Fibroblast of lung (primary cell): ENCODE measurements at regions not wholly inside any gene's neighbourhood (a gene's known extent, or its start where the extent isn't known, plus 50 kb on each side); places are given as distances from the start of the nearest gene placed in this dataset.

Source experiments
- DNase-seq, 2 donors: peaks; one replicate each; pipeline versions ENCODE4 v3.0.0 to v3.0.0-alpha.2; 2010; ENCODE audit warnings: low read depth in 2 of 2
- H2AFZ ChIP-seq: 2 replicates; pipeline ENCODE4 v1.5.1; 2012; ENCODE audit warnings: low read length, control low read depth, inconsistent platforms
- H3K27ac ChIP-seq: 2 replicates; pipeline ENCODE4 v1.5.1; 2011; ENCODE audit warnings: low read length, control low read depth; ENCODE audit not compliant: insufficient read depth
- H3K27me3 ChIP-seq: 2 replicates; pipeline ENCODE4 v1.5.1; 2011; ENCODE audit warnings: mild to moderate bottlenecking, low read length; ENCODE audit not compliant: control insufficient read depth, insufficient read depth
- H3K36me3 ChIP-seq: 2 replicates; pipeline ENCODE4 v1.5.1; 2011; ENCODE audit warnings: low read length; ENCODE audit not compliant: control insufficient read depth, insufficient read depth
- H3K4me1 ChIP-seq: 2 replicates; pipeline ENCODE4 v1.5.1; 2011; ENCODE audit warnings: low read length; ENCODE audit not compliant: control insufficient read depth, insufficient read depth; ENCODE audit errors: extremely low read depth
- H3K4me2 ChIP-seq: 2 replicates; pipeline ENCODE4 v1.5.1; 2011; ENCODE audit warnings: low read length, control low read depth; ENCODE audit not compliant: insufficient read depth; ENCODE audit errors: extremely low read depth
- H3K4me3 ChIP-seq, 4 experiments: fragments of 200-600 bp in 1 of 4; sonication (generic) in 1 of 4; replicated peaks in 1 of 4; 2 replicates each; pipeline ENCODE4 v1.5.1; 2011 to 2016; ENCODE audit warnings: low read length in 4 of 4, low read depth in 3 of 4, mild to moderate bottlenecking in 3 of 4, control low read depth in 2 of 4, inconsistent platforms in 1 of 4, mixed read lengths in 1 of 4; ENCODE audit not compliant: insufficient read depth in 1 of 4; ENCODE audit errors: control extremely low read depth in 1 of 4
- H3K79me2 ChIP-seq: 2 replicates; pipeline ENCODE4 v1.5.1; 2012; ENCODE audit warnings: mild to moderate bottlenecking, low read length, inconsistent platforms; ENCODE audit not compliant: control insufficient read depth, insufficient read depth
- H3K9ac ChIP-seq: 2 replicates; pipeline ENCODE4 v1.5.1; 2011; ENCODE audit warnings: mild to moderate bottlenecking, low read length, control low read depth; ENCODE audit not compliant: insufficient read depth
- H3K9me3 ChIP-seq: 2 replicates; pipeline ENCODE4 v1.5.1; 2012; ENCODE audit warnings: low read depth, low read length; ENCODE audit not compliant: control insufficient read depth, insufficient read depth
- H4K20me1 ChIP-seq: 2 replicates; pipeline ENCODE4 v1.5.1; 2011; ENCODE audit warnings: low read length; ENCODE audit not compliant: control insufficient read depth, insufficient read depth; ENCODE audit errors: extremely low read depth
- CTCF ChIP-seq, 2 donors: IDR thresholded peaks in 1 of 2; conservative IDR thresholded peaks in 1 of 2; 1 replicate in 1 of 2; 2 replicates in 1 of 2; pipeline ENCODE4 v1.5.1; 2011 to 2012; ENCODE audit warnings: low read length in 2 of 2, control low read depth in 1 of 2, inconsistent platforms in 1 of 2, low read depth in 1 of 2, mild to moderate bottlenecking in 1 of 2
- EZH2 ChIP-seq: IDR thresholded peaks from 2 replicates; pipeline ENCODE4 v1.5.1; 2012; ENCODE audit warnings: low read length, control low read depth, mild to moderate bottlenecking; ENCODE audit errors: missing control alignments

GRCh38 chr13:80196756-80197155, 144.2 kb downstream of the SPRY2 start:
- Histone ChIP-seq H3K27ac (no peak overlapping the region), H3K79me2 (no peaks in the 10 kb centered on the region), H3K4me3 (no peak overlapping the region), H3K27me3 (no peaks in the 10 kb centered on the region), H3K9ac (no peak overlapping the region), H3K4me1 (no peaks in the 10 kb centered on the region), H3K36me3 (no peaks in the 10 kb centered on the region), H4K20me1 (no peaks in the 10 kb centered on the region), H2AFZ (no peak overlapping the region), H3K4me2 (no peak overlapping the region), H3K9me3 (no peaks in the 10 kb centered on the region)
- TF ChIP-seq CTCF (conservative IDR thresholded peaks at IDR 0.05 in 1 of 2, IDR thresholded peaks at IDR 0.05 in 1 of 2; ENCODE audit: low read depth in 1 of 2, low read length in 2 of 2): no peak
- no peak for TF ChIP-seq EZH2
- DNase-seq: no peak

GRCh38 chr13:80195649-80196048, 145.3 kb downstream of the SPRY2 start:
- Histone ChIP-seq H3K9me3 (no peaks in the 10 kb centered on the region), H3K4me3 (no peak overlapping the region), H4K20me1 (no peaks in the 10 kb centered on the region), H3K27me3 (no peaks in the 10 kb centered on the region), H3K27ac (no peak overlapping the region), H3K4me1 (no peaks in the 10 kb centered on the region), H3K36me3 (no peaks in the 10 kb centered on the region), H3K4me2 (no peak overlapping the region), H3K9ac (no peak overlapping the region), H3K79me2 (no peaks in the 10 kb centered on the region), H2AFZ (no peak overlapping the region)
- DNase-seq: no peak
- TF ChIP-seq EZH2 (no peak), CTCF (conservative IDR thresholded peaks at IDR 0.05 in 1 of 2, IDR thresholded peaks at IDR 0.05 in 1 of 2; ENCODE audit: low read depth in 1 of 2, low read length in 2 of 2) (no peak)

GRCh38 chr13:80189889-80190597, 150.9 kb downstream of the SPRY2 start:
- Histone ChIP-seq H3K4me1 (no peaks in the 10 kb centered on the region), H3K27ac (no peak overlapping the region), H3K36me3 (no peaks in the 10 kb centered on the region), H3K9me3 (no peaks in the 10 kb centered on the region), H4K20me1 (no peaks in the 10 kb centered on the region), H3K4me3 (no peak overlapping the region), H3K9ac (no peak overlapping the region), H3K27me3 (no peaks in the 10 kb centered on the region), H3K79me2 (no peaks in the 10 kb centered on the region), H2AFZ (no peak overlapping the region), H3K4me2 (no peak overlapping the region)
- no peak for DNase-seq
- TF ChIP-seq CTCF (conservative IDR thresholded peaks at IDR 0.05 in 1 of 2, IDR thresholded peaks at IDR 0.05 in 1 of 2; ENCODE audit: low read depth in 1 of 2, low read length in 2 of 2) (no peak), EZH2 (no peak)
